ENCODE measurements at regions not wholly inside any gene's neighbourhood (a gene's known extent, or its start where the extent isn't known, plus 50 kb on each side); places are given as distances from the start of the nearest gene placed in this dataset.

GRCh38 chr2:200203381-200203827 is 103.1 kb upstream of the SPATS2L start:
- no peak for TF ChIP-seq EZH2 (IDR thresholded peaks at IDR 0.05; ENCODE audit: insufficient read depth, low read length)
- TF ChIP-seq CTCF (IDR thresholded peaks at IDR 0.05; ENCODE audit: insufficient read depth, low read depth, low read length), result no peak
- no peak overlapping the region for H3K4me2 ChIP-seq (ENCODE audit: low read length)
- H3K4me3 Mint-ChIP-seq (ENCODE audit: unreplicated experiment), result no peak overlapping the region
- H4K20me1 ChIP-seq (ENCODE audit: insufficient read depth, low read length), result no peaks in the 10 kb centered on the region
- H3K4me3 ChIP-seq (ENCODE audit: insufficient read depth, low read depth, low read length), result no peak overlapping the region
- no peak overlapping the region for H3K9ac ChIP-seq (ENCODE audit: low read length)
- DNase-seq (ENCODE audit: low read depth) (no peak), FAIRE-seq (no peak)
- no peak overlapping the region for H3K27ac Mint-ChIP-seq (ENCODE audit: unreplicated experiment)
- no peaks in the 10 kb centered on the region for H3K27me3 ChIP-seq (ENCODE audit: insufficient read depth, low read length)
- no peaks in the 10 kb centered on the region for H3K79me2 ChIP-seq (ENCODE audit: insufficient read depth, low read length)
- H3K9me3 ChIP-seq (ENCODE audit: insufficient read depth, low read depth, low read length), result no peaks in the 10 kb centered on the region
- no peaks in the 10 kb centered on the region for H3K27me3 Mint-ChIP-seq (ENCODE audit: low read depth, unreplicated experiment)
- H3K9me3 Mint-ChIP-seq (ENCODE audit: unreplicated experiment), result peaks cover 5% of the 10 kb centered on the region
- H3K36me3 Mint-ChIP-seq (ENCODE audit: low read depth, unreplicated experiment), result no peaks in the 10 kb centered on the region
- peaks cover 7% of the 10 kb centered on the region for H3K4me1 Mint-ChIP-seq (ENCODE audit: low read depth, unreplicated experiment)
- H3K27ac ChIP-seq (ENCODE audit: low read depth, low read length), result no peak overlapping the region
- H2AFZ ChIP-seq (ENCODE audit: low read depth, low read length), result no peak overlapping the region
- H3K4me1 ChIP-seq (ENCODE audit: insufficient read depth, low read length), result no peaks in the 10 kb centered on the region
- no peaks in the 10 kb centered on the region for H3K36me3 ChIP-seq (ENCODE audit: insufficient read depth, low read length)

- H2AFZ ChIP-seq (ENCODE audit: low read depth, low read length), result no peak overlapping the region
- Mint-ChIP-seq H3K4me3 (ENCODE audit: unreplicated experiment) (no peak overlapping the region), H3K27me3 (ENCODE audit: low read depth, unreplicated experiment) (no peaks in the 10 kb centered on the region)
Observed at GRCh38 chr2:200208041-200208440, 98.5 kb upstream of the SPATS2L start.

More at GRCh38 chr2:200208041-200208440, 98.5 kb upstream of the SPATS2L start:
- no peak for FAIRE-seq
- Histone ChIP-seq H3K4me2 (ENCODE audit: low read length) (no peak overlapping the region), H3K27me3 (ENCODE audit: insufficient read depth, low read length) (peaks cover 4% of the 10 kb centered on the region), H3K4me3 (ENCODE audit: insufficient read depth, low read depth, low read length) (no peak overlapping the region), H4K20me1 (ENCODE audit: insufficient read depth, low read length) (no peaks in the 10 kb centered on the region), H3K79me2 (ENCODE audit: insufficient read depth, low read length) (no peaks in the 10 kb centered on the region), H3K36me3 (ENCODE audit: insufficient read depth, low read length) (no peaks in the 10 kb centered on the region), H3K4me1 (ENCODE audit: insufficient read depth, low read length) (no peaks in the 10 kb centered on the region), H3K9ac (ENCODE audit: low read length) (no peak overlapping the region), H3K9me3 (ENCODE audit: insufficient read depth, low read depth, low read length) (no peaks in the 10 kb centered on the region), H3K27ac (ENCODE audit: low read depth, low read length) (no peak overlapping the region)
- Mint-ChIP-seq H3K36me3 (ENCODE audit: low read depth, unreplicated experiment) (no peaks in the 10 kb centered on the region), H3K4me1 (ENCODE audit: low read depth, unreplicated experiment) (peaks cover 11% of the 10 kb centered on the region), H3K27ac (ENCODE audit: unreplicated experiment) (no peak overlapping the region), H3K9me3 (ENCODE audit: unreplicated experiment) (peaks cover 5% of the 10 kb centered on the region)
- no peak for DNase-seq (ENCODE audit: low read depth)
- TF ChIP-seq EZH2 (IDR thresholded peaks at IDR 0.05; ENCODE audit: insufficient read depth, low read length), result no peak
- no peak for TF ChIP-seq CTCF (IDR thresholded peaks at IDR 0.05; ENCODE audit: insufficient read depth, low read depth, low read length)

Data from astrocyte (in vitro differentiated cells and primary cell).